ENCODE measurements at regions not wholly inside any gene's neighbourhood (a gene's known extent, or its start where the extent isn't known, plus 50 kb on each side); places are given as distances from the start of the nearest gene placed in this dataset.

DNA sequence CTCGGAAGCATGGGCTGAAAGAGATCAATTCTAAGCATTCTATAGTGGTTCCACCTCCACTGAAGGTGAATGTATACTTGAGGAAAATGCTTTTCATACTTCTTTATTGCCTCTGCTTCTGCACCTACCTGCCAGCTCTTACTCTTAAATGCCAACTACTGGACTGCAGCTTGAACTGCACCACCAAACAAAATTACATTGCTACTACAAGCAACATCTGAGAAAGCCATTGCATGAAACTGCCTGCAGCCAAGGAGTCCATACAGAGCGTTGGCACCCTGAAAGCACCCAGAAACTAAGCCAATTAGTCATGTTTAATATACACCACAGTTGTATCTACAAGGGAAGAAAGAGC, 440.9 kb downstream of the BTBD3 start:
- no peak for DNase-seq

DNA sequence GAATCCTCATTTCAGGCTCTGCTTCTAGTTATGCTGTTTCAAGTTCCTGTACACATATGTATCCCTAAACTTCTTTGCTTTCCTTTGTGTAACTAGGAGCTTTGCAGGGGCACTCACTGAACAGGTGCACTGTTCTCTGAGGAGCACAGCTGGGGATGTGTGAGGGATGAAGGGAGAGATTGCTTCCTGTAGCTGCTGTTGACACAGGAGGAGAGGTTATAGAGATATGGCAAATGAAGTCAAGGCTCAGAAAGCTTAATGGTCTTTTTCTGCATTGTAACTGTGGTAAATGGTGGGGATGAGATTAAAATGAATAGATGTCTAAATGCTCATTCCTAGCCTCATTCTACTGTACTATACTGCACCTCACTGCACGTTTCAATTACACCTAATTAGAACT, 454.3 kb downstream of the BTBD3 start:
- no peak for DNase-seq

DNA sequence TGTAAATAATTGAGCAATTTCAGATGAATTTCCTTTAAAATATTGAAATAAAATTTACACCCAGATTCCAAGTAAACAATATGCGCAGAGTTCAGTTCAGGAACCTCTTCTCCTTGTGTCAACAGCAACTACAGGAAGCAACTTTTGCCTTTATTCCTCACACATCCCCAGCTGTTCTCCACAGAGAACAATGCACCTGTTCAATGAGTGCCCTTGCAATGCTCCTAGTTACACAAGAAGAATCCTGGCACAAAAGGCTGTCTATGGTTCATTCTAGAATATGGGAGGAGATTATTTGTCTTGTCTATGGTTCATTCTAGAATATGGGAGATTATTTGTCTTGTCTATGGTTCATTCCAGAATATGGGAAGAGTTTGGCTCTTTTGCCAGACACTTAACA, 454.9 kb downstream of the BTBD3 start:
- no peak for DNase-seq

DNA sequence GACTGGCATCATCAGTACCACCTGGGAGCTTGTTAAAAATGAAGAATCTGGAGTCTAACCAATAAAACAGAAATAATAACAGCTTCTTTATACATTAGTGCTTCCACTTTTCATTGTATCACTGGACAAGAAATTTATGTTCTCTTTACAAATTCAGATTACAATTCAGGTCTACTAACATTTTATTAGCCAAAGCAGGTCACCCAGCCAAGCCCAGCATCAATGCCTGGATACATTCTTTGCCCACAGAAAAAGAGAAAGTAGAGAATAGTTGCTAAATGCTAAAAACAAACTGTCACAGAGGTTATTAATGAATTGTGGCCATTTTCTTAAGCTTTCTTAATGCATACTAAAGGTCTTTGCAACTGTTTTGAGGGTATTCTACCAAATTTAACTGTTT, 458.3 kb downstream of the BTBD3 start:
- DNase-seq: no peak

DNA sequence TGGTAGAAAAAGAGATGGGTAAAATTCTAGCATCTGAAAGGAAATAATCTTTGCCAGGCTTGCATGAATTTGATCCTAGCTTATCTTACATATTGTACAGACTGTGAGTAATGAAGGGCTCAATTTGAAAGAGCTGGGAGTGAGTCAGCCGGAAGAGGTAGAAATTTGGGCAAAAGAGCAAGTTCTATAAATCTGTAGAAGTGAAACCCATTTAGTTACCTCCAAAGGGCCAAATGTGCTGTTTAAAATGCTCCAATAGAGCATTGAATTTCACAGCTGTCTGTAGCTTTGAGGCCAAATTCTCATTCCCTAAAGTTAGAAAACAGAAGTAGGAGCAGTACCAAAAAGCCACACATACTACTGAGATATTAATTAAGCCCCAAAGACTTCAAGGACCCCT, 466.1 kb downstream of the BTBD3 start:
- no peak for DNase-seq

DNA sequence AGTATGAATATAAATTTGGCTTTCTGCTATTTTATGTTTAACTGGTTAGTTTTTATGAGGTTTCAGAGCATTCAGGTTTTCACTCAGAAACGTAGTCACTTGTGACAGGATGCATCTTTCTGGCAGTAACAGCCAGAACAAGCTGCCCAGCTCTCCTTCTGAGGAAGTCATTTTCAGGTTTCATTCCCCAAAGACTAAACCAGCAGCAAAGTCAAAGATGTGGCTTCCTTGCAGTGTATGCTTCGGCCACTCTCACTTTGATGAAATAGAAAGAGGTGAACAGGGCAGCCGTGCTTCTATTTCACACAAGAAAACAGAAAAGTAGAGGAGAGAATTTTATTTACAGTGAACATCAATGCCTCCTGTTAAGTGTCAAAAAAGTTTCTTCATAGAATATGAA, 469.1 kb downstream of the BTBD3 start:
- no peak for DNase-seq

DNA sequence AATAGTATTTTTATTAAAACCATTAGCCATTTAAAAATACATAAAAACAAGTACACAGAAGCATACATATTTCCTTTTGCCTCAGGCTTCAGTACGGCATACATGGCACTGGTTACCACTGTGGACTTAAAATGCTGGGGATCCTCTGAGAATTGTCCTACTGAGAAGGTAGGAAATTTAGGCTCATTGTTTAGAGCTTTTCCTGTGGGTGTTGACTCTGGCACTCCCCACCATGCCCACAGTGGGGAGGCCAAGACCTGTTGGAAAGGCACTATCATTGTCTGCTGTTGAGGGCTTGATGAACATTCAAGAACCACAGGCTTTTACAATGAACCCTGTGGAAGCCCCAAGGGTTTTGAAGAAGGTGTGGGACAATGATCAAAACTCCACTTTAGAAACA, 473.4 kb downstream of the BTBD3 start:
- DNase-seq: no peak

DNA sequence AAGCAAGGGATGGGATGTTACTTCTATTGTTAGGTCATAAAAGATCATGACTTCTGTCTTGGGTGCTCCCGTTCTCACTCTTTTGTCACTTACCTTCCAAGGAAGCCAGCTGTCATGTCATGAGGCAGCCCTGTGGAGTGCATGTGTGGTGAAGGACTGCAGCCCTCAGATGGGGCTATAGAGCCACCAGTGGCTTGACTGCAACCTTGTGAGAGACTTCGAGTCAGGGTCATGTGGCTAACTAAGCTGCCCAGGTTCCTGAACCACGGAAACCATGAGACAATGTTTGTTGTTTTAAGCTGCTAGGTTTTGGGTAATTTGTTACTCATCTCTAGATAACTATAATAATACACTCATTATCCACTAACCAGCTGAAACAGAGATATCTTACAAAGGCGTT, 477.1 kb downstream of the BTBD3 start:
- no peak for DNase-seq

DNA sequence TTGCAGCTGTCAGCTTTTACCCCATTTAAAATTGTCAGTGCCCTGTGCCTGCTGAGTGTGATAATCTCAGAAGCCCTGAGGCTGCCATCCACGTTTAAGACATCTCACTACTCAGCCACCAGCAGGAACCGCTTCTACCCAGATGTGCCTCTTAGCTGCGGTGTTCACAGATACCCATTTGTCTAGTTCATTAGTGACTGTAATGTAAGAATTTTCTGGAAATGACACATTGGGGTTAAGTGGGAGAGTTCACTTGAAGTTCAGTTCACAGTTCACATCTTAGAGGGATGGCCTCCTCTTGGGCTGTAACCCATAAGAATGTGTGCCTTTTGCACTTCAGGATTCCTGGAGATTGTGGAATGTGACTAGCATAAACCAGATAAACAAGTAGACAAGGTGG, 477.7 kb downstream of the BTBD3 start:
- no peak for DNase-seq

DNA sequence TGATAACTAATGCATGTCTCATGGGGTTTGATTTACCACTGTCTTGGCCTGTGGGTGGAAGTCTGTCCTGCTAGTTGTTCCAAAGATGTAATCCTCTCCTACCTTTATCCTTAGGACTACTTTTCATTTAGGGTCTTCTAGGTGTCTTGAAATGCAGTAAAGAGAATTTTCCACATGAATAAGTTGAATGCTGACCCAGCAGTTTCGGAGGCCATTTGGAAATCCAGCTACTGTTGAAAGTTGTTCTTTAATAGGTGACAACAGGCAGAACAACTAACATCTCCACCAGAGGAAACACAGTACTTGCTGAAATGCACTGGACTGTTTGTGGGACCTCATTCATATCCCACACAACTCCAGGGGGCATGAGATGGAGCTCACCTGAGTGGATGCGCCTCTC, 478.1 kb downstream of the BTBD3 start:
- DNase-seq: no peak

DNA sequence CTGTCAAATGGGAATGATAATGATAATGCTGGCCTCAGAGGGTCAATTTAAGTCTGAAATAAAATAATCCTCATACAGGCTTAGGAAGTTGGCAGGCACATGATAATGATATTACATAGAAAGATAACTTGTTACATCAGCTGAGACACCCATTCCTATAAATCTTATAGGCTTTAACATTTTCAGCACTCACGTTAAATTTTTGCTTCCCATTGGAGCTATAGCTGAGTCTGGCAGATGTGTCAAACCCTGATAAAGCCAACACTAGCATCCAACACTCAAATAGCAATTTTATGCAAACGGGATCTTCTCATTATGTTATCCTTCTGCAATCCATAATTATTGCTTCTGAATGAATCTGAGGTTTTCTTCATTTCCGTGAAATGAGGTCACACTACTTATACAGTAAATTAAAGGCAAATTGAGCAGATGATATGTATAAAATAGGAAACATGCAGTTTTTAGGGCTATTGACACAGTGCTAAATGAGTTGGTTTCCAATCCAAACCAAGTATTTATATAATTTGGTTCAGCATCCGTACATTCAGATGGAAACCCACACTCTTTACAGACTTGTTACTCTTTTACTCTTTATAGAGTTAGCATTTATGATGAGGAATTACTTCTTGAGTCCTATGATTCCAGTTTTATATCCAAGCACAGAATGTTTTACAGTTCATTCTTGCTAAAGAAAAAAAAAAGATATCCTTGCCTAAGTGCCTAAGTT, 481.6 kb downstream of the BTBD3 start:
- DNase-seq: no peak

DNA sequence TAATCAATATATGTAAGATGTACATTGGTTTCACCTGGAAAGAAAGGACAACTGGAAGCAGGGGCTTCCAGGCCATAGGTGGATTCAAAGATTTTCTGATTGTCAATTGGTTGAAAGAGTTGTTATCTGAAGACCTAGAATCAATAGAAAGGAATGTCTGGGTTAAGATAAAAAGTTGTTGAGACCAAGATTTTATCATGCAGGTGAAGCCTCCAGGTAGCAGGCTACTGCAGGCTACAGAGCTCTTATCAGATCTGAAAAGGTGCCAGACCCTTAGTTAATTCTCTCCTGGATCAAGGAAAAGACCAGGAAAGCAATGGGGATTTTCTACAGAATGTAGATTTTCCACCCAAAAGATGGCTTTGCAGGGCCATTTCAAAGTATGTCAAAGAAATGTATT, 487.2 kb downstream of the BTBD3 start:
- no peak for DNase-seq

DNA sequence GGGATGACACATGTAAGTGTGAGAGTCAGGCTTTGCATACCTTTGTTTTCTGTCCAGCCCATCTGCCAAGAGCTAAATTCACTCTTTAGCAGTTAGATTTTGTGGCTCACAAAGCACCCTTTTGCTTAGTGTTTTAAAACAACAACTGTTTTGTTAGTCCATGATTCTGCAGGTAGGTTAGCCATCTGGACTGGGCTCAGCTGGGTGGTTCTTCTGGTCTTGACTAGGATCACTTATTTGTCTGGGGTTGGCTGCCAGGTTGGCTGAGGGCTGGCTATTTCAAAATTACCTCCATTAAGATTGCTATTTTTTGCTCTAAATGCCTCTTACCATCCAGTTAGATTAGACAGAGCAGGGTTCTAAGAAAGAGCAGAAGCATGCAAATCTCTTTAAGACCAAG, 489.3 kb downstream of the BTBD3 start:
- no peak for DNase-seq

DNA sequence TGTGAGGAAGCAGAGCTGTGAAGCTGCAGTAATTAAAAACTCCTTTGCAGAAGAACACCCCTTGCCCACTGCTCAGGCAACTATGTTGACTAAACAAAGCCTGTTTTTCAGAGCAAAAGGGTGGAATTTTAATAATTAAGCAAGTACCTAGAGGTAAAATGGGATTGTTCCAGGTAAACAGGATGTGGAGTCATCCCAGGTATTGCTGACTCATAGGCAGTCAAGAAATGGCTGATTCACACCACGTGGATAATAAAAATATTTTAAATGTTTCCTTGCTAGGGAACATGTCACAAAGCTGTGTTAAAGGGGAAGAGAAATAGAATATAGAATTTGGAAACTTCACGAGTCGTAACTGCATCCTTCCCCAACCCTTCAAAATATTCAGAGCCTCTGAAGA, 491.8 kb downstream of the BTBD3 start:
- no peak for DNase-seq

DNA sequence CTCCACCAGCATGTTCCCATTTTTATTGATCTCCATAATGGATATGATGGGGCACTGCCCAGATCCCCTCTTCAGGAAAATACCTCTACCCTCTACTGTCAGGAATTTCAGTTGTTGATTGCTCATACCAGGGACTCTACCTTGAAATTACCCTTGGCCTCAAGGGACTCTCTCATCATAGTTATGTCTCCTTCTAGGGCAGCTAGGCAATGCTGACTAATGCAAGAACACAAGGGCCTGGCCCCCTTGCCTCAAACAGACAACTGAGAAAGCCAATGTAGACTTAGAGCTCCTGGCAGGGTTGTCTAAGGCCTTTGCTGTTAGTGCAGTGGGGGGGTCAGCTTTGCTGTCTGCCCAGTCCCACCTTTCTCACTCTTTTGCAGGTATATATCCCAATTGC, 493.1 kb downstream of the BTBD3 start:
- DNase-seq: no peak

DNA sequence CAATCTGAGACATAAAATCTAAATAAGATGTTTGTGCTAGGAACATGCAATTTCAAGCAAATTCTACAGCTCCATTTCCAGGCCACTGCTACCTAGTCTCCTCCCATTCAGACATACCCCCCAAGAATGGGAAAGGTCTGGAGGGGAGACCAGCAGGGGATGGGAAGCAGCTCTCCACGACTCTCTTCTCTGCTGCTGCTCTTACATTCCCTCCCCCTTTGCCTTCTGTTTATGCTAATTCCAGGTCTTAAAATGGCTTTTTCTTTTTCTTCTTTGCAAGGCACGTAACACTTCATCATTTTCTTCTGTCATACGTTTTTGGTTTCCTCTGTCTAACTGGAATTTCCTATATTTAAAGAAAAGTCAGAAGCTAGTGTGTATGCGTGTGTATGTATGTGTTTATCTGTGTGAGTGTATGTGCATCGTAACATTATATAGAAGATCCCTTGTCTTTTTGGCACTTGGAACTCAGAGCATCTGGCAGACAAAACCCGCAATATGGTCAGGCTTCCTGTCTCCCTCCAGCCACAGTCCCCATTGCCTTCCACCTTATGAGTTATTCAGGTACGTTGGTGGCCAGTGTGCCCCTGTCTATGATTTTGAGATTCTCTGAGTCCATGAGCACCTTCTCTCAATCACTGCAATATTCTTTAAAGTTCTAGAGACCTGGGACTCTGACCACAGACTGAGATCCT, 493.7 kb downstream of the BTBD3 start:
- no peak for DNase-seq

DNA sequence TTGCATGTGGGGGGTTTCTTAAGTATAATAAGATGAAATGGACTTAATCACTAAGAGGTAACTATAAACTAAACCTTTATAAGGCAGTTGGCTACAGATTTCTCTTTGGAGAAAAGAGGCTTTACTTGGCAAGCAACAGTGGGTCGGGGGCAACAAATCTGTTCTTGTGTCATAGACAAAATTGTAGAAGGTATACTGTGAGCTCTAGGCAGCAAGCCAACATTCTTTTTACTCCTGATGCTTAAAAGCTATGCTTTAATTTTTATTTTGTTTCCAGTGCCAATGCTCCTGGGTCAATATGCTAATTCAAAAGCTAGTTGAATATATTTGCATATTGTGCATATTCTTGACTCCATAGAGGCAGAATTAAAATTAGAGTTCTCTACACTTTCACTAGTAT, 495.4 kb downstream of the BTBD3 start:
- no peak for DNase-seq

DNA sequence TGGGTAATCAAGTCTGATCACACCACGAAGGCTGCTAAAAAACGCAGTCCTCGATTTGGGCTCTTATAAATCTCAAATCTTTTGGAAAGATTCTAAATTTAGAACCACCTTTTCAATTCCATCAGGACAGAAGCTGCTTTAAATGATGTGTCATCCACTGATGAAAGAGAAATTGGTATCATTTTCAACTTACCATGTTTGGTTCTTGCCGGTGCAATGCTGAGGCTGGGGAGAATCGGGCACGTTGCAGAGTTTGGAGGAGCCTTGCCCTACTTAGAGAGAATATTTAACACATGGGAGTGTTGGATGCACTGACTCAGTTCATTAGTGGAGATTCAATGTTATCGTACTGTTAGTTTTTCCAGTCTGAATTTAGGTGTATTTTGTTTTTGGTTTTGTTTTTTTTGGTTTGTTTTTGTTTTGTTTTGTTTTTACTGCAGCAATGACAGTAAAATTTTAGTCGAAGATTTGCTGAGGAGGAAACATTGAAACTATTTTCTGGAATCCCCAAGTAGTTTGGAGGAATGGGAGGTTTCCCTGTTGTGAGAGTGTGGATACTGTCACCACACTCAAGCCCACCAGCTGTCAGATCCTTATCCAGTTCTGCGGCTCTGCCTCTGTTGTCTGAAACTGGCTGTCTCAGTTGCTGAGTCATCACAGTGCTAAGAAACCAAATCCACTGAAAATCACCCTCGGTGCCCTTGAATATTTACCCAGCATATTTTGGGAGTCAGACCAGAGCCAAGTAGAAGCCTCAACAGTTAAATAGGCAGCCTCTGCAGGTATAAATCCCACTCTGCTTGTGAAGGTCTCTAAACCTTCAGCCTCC, 497.0 kb downstream of the BTBD3 start:
- DNase-seq: peak in 11 of 51 donors; percentile 0 to 55 (median 8)

DNA sequence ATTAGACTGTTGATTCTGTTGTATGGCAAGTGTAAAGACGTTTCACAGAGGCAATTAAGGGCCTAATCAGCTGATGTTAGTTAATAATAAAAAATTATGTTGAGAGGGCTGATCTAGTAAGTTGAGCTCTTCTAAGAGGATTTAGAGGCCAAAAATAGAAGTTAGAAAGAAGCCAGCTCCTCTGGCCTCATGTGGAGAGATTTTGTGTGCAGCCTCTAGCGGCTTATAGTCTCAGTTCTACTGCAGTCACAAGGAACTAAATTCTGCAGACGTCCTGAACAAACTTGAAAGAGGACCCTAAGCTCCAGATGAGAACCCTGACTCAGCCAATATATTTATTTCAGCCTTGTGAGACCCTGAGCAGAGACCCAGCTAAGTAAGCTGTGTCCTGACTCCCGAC, 498.6 kb downstream of the BTBD3 start:
- no peak for DNase-seq

DNA sequence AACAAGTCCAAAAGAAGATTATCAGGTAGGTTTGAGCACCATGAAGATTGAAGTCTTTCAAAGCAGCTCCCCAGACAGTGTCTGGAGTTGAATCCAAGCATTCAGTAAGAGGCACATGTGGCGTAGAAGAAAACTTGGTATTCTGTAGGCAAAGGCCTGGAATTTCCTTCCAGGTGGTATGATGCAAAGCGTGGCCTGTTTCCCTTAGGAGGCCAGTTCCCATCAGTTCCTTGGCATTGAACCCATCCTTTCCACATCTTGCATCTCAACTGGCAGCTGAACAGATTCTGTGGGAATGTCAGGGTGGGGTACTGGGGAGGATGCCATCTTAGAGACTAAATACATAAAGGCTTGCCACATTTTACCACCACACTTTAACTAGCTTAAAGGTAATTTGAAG, 516.0 kb downstream of the BTBD3 start:
- no peak for DNase-seq

DNA sequence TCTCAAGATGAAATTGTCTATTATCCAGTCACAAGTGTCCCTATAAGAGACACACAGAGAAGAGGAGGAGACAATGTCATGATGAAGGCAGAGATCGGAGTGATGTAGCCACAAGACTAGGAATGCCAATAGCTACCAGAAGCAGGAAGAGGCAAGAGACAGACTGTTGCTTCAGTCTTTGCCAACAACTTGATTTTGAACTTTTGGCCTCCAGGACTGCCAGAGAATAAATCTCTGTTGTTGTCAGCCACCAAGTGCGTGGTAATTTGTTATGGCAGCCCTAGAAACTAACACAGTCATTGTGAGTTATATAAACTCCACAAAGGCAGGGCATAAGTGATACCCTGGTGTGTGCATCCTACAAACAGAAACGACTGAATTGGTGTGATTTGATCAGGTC, 517.0 kb downstream of the BTBD3 start:
- DNase-seq: no peak

DNA sequence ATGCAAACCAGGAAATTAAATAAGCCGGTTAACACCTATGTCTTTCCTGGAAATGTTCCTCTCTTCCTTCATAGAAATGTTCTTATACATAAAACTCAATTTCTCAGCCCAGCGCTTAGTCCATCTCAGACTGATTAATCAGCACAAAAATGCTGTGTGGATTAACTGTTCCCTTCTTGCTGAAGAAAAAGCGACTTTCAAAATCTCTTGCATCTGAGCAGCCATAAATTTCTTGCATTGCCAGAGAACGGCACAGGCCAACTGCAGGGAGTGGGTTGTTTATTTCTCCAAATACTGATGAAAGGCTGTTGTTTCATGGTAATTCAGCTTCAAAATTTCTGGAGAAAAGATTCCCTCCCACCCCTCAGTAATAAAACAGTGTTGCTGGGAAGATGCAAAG, 517.6 kb downstream of the BTBD3 start:
- DNase-seq: no peak

DNA sequence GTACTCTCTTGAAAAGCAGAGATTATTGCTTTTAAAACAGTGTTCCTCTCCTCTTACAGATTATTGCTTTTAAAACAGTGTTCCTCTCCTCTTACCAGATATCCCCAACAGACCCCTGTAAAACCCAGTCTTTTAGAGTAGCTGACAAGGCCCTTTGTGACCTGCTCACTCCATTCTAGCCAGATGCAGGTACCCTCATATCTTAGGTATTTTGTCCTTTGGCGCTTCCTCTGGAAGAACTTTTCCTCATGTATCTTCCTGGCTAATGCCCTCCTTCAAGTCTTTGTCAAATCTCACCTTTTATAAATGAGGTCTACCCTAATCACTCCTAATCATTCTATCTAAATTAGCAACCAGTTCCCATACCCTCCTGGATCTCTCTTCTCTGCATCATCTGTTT, 536.0 kb downstream of the BTBD3 start:
- no peak for DNase-seq
